HepG2 (cell line): ENCODE measurements at regions not wholly inside any gene's neighbourhood (a gene's known extent, or its start where the extent isn't known, plus 50 kb on each side); places are given as distances from the start of the nearest gene placed in this dataset.

Experiments used
- ATAC-seq: fragments of 200-7000 bp; cut with Tn5 transposase; 3 replicates; pipeline ENCODE4 v1.9.1; 2020; ENCODE audit warnings: mild to moderate bottlenecking, moderate library complexity
- BruUV-seq: library from RNA; stranded (reverse); fragments of 400-500 nt; replicated peaks from 2 replicates; lab custom pipeline; 2021; lab: Mats Ljungman, UMichigan
- CTCF ChIA-PET: fragments of 300-600 bp; formaldehyde crosslinking; extraction: SDS; loops from one replicate; lab custom pipeline; 2021; ENCODE audit warnings: low total read pairs, inconsistent platforms, low intra/inter-chr PET ratio; lab: Yijun Ruan, JAX
- POLR2A ChIA-PET: fragments of 350-600 bp; sonication (Branson Sonifier 250); formaldehyde crosslinking; loops from one replicate; lab custom pipeline; 2020; ENCODE audit warnings: antibody characterized with exemption, inconsistent platforms; lab: Yijun Ruan, JAX
- DNase-seq: peaks from one replicate; pipeline ENCODE4 v3.0.0-alpha.2; 2015; ENCODE audit warnings: low spot score
- FAIRE-seq: peaks from 3 replicates; lab custom pipeline; 2011; peaks lifted over from hg19 to GRCh38; lab: Jason Lieb, UNC
- H2AFZ ChIP-seq: one replicate; pipeline ENCODE4 v1.6.1; 2011; ENCODE audit warnings: low read length, inconsistent platforms
- H3K27ac ChIP-seq: fragments of 300-600 bp; 3 replicates; pipeline ENCODE4 v1.8.0; 2011; ENCODE audit warnings: mixed run types, mild to moderate bottlenecking, mixed read lengths, low read length, inconsistent platforms; ENCODE audit not compliant: insufficient read depth; ENCODE audit errors: extremely low read length
- H3K27me3 ChIP-seq, 2 experiments: fragments of 200-600 bp in 1 of 2; 2 replicates in 1 of 2; 3 replicates in 1 of 2; pipeline versions ENCODE4 v1.6.0 to v1.8.0; 2011; ENCODE audit warnings: low read length in 2 of 2, mild to moderate bottlenecking in 2 of 2, moderate library complexity in 2 of 2, inconsistent platforms in 1 of 2; ENCODE audit not compliant: insufficient read depth in 2 of 2, control insufficient read depth in 1 of 2
- H3K36me3 ChIP-seq, 2 experiments: fragments of 200-600 bp in 1 of 2; replicated peaks in 1 of 2; 2 replicates in 1 of 2; 3 replicates in 1 of 2; pipeline versions ENCODE4 v1.5.1 to v1.8.0; 2011; ENCODE audit warnings: low read length in 2 of 2, inconsistent platforms in 1 of 2; ENCODE audit not compliant: insufficient read depth in 2 of 2, control insufficient read depth in 1 of 2
- H3K4me1 ChIP-seq: 2 replicates; pipeline ENCODE4 v1.5.1; 2012; ENCODE audit warnings: low read length, inconsistent platforms; ENCODE audit not compliant: insufficient read depth
- H3K4me2 ChIP-seq: 2 replicates; pipeline ENCODE4 v1.6.0; 2011; ENCODE audit warnings: low read depth, low read length, inconsistent platforms
- H3K4me3 ChIP-seq, 3 experiments: fragments of 200-600 bp in 1 of 3; sonication (generic), shearing (Covaris generic) in 1 of 3; replicated peaks in 1 of 3; 2 replicates each; pipeline ENCODE4 v1.5.1; 2011 to 2016; ENCODE audit warnings: low read length in 3 of 3, inconsistent platforms in 2 of 3, low read depth in 2 of 3, mild to moderate bottlenecking in 2 of 3, control low read depth in 1 of 3, mixed read lengths in 1 of 3; ENCODE audit not compliant: insufficient read depth in 1 of 3
- H3K79me2 ChIP-seq: one replicate; pipeline ENCODE4 v1.6.1; 2011; ENCODE audit warnings: low read length, inconsistent platforms; ENCODE audit not compliant: insufficient read depth
- H3K9ac ChIP-seq: 2 replicates; pipeline ENCODE4 v1.6.0; 2011; ENCODE audit warnings: mild to moderate bottlenecking, low read depth, low read length, inconsistent platforms; ENCODE audit not compliant: insufficient read depth
- H3K9me3 ChIP-seq: 2 replicates; pipeline ENCODE4 v1.5.1; 2012; ENCODE audit warnings: mild to moderate bottlenecking, low read length
- H4K20me1 ChIP-seq: 2 replicates; pipeline ENCODE4 v1.6.0; 2011; ENCODE audit warnings: inconsistent platforms, mild to moderate bottlenecking, low read length, moderate library complexity; ENCODE audit not compliant: insufficient read depth
- ATAD3A ChIP-seq: sonication (generic); formaldehyde crosslinking; IDR thresholded peaks from 2 replicates; pipeline ENCODE4 v1.4.0; 2020; ENCODE audit warnings: missing genetic modification reagents
- HDAC1 ChIP-seq: sonication (generic); formaldehyde crosslinking; IDR thresholded peaks from 2 replicates; pipeline ENCODE4 v1.5.1; 2020; ENCODE audit warnings: mild to moderate bottlenecking, missing genetic modification reagents
- IKZF4 ChIP-seq: sonication (generic); formaldehyde crosslinking; IDR thresholded peaks from 2 replicates; pipeline ENCODE4 v1.5.1; 2020; ENCODE audit warnings: borderline replicate concordance, mild to moderate bottlenecking, low read depth, missing genetic modification reagents; ENCODE audit errors: not compliant biosample characterization
- JUND ChIP-seq: sonication (generic); formaldehyde crosslinking; IDR thresholded peaks from 2 replicates; pipeline ENCODE4 v1.8.0; 2022; ENCODE audit warnings: mild to moderate bottlenecking, missing genetic modification reagents
- KLF11 ChIP-seq: IDR thresholded peaks from 2 replicates; pipeline ENCODE4 v1.6.1; 2016; ENCODE audit warnings: missing compliant biosample characterization
- MXI1 ChIP-seq: IDR thresholded peaks from 3 replicates; pipeline ENCODE4 v1.6.1; 2012; ENCODE audit warnings: low read depth, low read length, inconsistent platforms, borderline replicate concordance
- RARG ChIP-seq: sonication (generic); formaldehyde crosslinking; IDR thresholded peaks from 2 replicates; pipeline ENCODE4 v1.4.0; 2020; ENCODE audit warnings: low read depth, mild to moderate bottlenecking, missing genetic modification reagents
- SNRNP70 ChIP-seq: fragments of 200-400 bp; formaldehyde crosslinking; IDR thresholded peaks from 2 replicates; pipeline ENCODE4 v1.6.1; 2017; ENCODE audit warnings: mild to moderate bottlenecking, low read depth, low read length, moderate library complexity
- SP2 ChIP-seq: sonication (generic); formaldehyde crosslinking; IDR thresholded peaks from 2 replicates; pipeline ENCODE4 v1.5.1; 2020; ENCODE audit warnings: mild to moderate bottlenecking, missing genetic modification reagents
- TFAP4 ChIP-seq: sonication (generic); IDR thresholded peaks from 2 replicates; pipeline ENCODE4 v1.6.1; 2016; ENCODE audit warnings: low read depth, borderline replicate concordance
- ZKSCAN8 ChIP-seq: IDR thresholded peaks from 2 replicates; pipeline ENCODE4 v1.6.1; 2016; ENCODE audit warnings: borderline replicate concordance, missing genetic modification reagents, missing compliant biosample characterization
- ZMAT5 ChIP-seq: sonication (generic); formaldehyde crosslinking; IDR thresholded peaks from 2 replicates; pipeline ENCODE4 v1.5.0; 2020; ENCODE audit warnings: mild to moderate bottlenecking, low read depth, missing genetic modification reagents, borderline replicate concordance
- ZNF44 ChIP-seq: sonication (generic); formaldehyde crosslinking; IDR thresholded peaks from 2 replicates; pipeline ENCODE4 v1.5.1; 2020; ENCODE audit warnings: mild to moderate bottlenecking, missing genetic modification reagents
- ZNF83 ChIP-seq: sonication (generic); formaldehyde crosslinking; IDR thresholded peaks from 2 replicates; pipeline ENCODE4 v1.4.0; 2020; ENCODE audit warnings: missing genetic modification reagents, mild to moderate bottlenecking, borderline replicate concordance
- ZSCAN9 ChIP-seq: IDR thresholded peaks from 2 replicates; pipeline ENCODE4 v1.6.1; 2016; ENCODE audit warnings: borderline replicate concordance
- WGBS: methylation state at CpG from one replicate; pipeline ENCODE4 v1.1.6; 2017; ENCODE audit warnings: low lambda C conversion rate; 5-methylcytosine and 5-hydroxymethylcytosine counted together
- in situ Hi-C: cut with HindIII; loops from 2 replicates; pipeline ENCODE4 v1.10.0; 2017; ENCODE audit warnings: low pct_unique_long_range_greater_than_20kb; ENCODE audit not compliant: extremely low pct_ligation_motif_present
- intact Hi-C: fragments of 100-400 bp; cut with micrococcal nuclease; formaldehyde crosslinking; loops from one replicate; pipeline ENCODE4 v1.10.0; 2022; ENCODE audit not compliant: unreplicated experiment
- TF ChIP-seq, protein P1 (sequence below): sonication (generic); formaldehyde crosslinking; IDR thresholded peaks from 2 replicates; pipeline ENCODE4 v1.9.0; 2021; ENCODE audit warnings: missing genetic modification reagents, mild to moderate bottlenecking, borderline replicate concordance
- TF ChIP-seq, protein P2 (sequence below): sonication (generic); formaldehyde crosslinking; IDR thresholded peaks from 2 replicates; pipeline ENCODE4 v1.8.0; 2022; ENCODE audit warnings: mild to moderate bottlenecking, missing genetic modification reagents, moderate library complexity

DNA sequence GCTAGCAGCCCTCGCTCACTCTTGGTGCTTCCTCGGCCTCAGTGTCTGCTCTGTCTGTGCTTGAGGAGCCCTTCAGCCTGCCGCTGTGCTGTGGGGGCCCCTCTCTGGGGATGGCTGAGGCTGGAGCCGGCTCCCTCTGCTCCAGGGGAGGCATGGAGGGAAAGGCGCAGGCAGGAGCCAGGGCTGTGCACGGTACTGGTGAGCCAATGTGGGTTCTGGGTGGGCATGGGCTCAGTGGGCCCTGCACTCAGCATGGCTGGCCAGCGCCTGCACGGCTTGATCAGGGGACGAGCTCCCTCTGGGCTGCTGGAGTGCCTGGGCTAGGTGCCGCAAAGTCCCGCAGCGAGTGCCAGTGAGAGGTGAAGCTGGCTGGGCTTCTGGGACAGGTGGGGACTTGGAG, 260.0 kb downstream of the SI start:
- FAIRE-seq (no peak), ATAC-seq (no peak), DNase-seq (no peak)
- Histone ChIP-seq H3K9me3 (no peaks in the 10 kb centered on the region), H3K4me3 (no peak overlapping the region), H3K4me1 (no peaks in the 10 kb centered on the region), H3K27ac (no peak overlapping the region), H3K36me3 (no peaks in the 10 kb centered on the region), H3K79me2 (no peaks in the 10 kb centered on the region), H3K27me3 (no peaks in the 10 kb centered on the region), H4K20me1 (no peaks in the 10 kb centered on the region), H3K4me2 (no peak overlapping the region), H2AFZ (no peak overlapping the region), H3K9ac (no peak overlapping the region)
- no TSS peak for BruUV-seq
- TF ChIP-seq ZMAT5 (CRISPR knock-in tag) (no peak), SNRNP70 (no peak), ZNF83 (no peak), RARG (no peak)
- no CpG with 5 or more reads among the region's 12 CpGs for WGBS
- in situ Hi-C loops: no loop called here
- CTCF ChIA-PET: no interaction called here
- POLR2A ChIA-PET: no interaction called here
- intact Hi-C loops: no loop called here

- DNase-seq (no peak), FAIRE-seq (no peak), ATAC-seq (no peak)
- Histone ChIP-seq H3K4me2 (no peak overlapping the region), H3K9ac (no peak overlapping the region), H3K36me3 (no peaks in the 10 kb centered on the region), H3K79me2 (no peaks in the 10 kb centered on the region), H3K4me3 (no peak overlapping the region), H4K20me1 (no peaks in the 10 kb centered on the region), H3K4me1 (no peaks in the 10 kb centered on the region), H2AFZ (no peak overlapping the region), H3K27ac (no peak overlapping the region), H3K9me3 (no peaks in the 10 kb centered on the region), H3K27me3 (no peaks in the 10 kb centered on the region)
- no TSS peak for BruUV-seq
- in situ Hi-C loops (no loop called here), intact Hi-C loops (no loop called here)
- 63% methylated on average over 9 of the region's 15 CpGs for WGBS
- ChIA-PET POLR2A (no interaction called here), CTCF (no interaction called here)
- no peak for TF ChIP-seq ZSCAN9
- no peak for TF ChIP-seq IKZF4 (CRISPR knock-in tag)
- TF ChIP-seq JUND (CRISPR knock-in tag): no peak
- TF ChIP-seq MXI1: no peak
- TF ChIP-seq SP2 (CRISPR knock-in tag): no peak
- no peak for TF ChIP-seq TFAP4
- no peak for TF ChIP-seq ZKSCAN8 (CRISPR knock-in tag)
- TF ChIP-seq, protein P1, sequence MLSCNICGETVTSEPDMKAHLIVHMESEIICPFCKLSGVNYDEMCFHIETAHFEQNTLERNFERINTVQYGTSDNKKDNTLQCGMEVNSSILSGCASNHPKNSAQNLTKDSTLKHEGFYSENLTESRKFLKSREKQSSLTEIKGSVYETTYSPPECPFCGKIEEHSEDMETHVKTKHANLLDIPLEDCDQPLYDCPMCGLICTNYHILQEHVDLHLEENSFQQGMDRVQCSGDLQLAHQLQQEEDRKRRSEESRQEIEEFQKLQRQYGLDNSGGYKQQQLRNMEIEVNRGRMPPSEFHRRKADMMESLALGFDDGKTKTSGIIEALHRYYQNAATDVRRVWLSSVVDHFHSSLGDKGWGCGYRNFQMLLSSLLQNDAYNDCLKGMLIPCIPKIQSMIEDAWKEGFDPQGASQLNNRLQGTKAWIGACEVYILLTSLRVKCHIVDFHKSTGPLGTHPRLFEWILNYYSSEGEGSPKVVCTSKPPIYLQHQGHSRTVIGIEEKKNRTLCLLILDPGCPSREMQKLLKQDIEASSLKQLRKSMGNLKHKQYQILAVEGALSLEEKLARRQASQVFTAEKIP (CRISPR knock-in tag): no peak
- no peak for TF ChIP-seq ATAD3A (CRISPR knock-in tag)
- TF ChIP-seq, protein P2, sequence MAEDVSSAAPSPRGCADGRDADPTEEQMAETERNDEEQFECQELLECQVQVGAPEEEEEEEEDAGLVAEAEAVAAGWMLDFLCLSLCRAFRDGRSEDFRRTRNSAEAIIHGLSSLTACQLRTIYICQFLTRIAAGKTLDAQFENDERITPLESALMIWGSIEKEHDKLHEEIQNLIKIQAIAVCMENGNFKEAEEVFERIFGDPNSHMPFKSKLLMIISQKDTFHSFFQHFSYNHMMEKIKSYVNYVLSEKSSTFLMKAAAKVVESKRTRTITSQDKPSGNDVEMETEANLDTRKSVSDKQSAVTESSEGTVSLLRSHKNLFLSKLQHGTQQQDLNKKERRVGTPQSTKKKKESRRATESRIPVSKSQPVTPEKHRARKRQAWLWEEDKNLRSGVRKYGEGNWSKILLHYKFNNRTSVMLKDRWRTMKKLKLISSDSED: no peak
- no peak for TF ChIP-seq KLF11 (CRISPR knock-in tag)
- TF ChIP-seq HDAC1 (CRISPR knock-in tag): no peak
- no peak for TF ChIP-seq ZNF44 (CRISPR knock-in tag)
Observed at GRCh38 chr3:164814106-164814505, 264.2 kb downstream of the SI start.
